Bronchial epithelial cell (primary cell): ENCODE measurements at regions not wholly inside any gene's neighbourhood (a gene's known extent, or its start where the extent isn't known, plus 50 kb on each side); places are given as distances from the start of the nearest gene placed in this dataset.
A peak's percentile ranks its signal among the peaks of the same experiment; 100 is the strongest.

Experiments used
- DNase-seq: peaks from one replicate; pipeline ENCODE4 v3.0.0-alpha.2; 2010; ENCODE audit warnings: low read depth
- FAIRE-seq: peaks from 2 replicates; lab custom pipeline; 2011; peaks lifted over from hg19 to GRCh38; lab: Jason Lieb, UNC
- H3K27me3 ChIP-seq: 2 replicates; pipeline ENCODE4 v1.5.1; 2011; ENCODE audit warnings: low read length; ENCODE audit not compliant: control insufficient read depth, insufficient read depth
- H3K36me3 ChIP-seq: 2 replicates; pipeline ENCODE4 v1.5.1; 2011; ENCODE audit warnings: low read length; ENCODE audit not compliant: control insufficient read depth, insufficient read depth
- H3K4me3 ChIP-seq: 2 replicates; pipeline ENCODE4 v1.5.1; 2011; ENCODE audit warnings: mild to moderate bottlenecking, low read depth, low read length, control low read depth
- CTCF ChIP-seq: IDR thresholded peaks from 2 replicates; pipeline ENCODE4 v1.5.1; 2011; ENCODE audit warnings: mild to moderate bottlenecking, moderate library complexity, low read length, control low read depth, inconsistent platforms; ENCODE audit not compliant: insufficient read depth, severe bottlenecking

- Histone ChIP-seq H3K4me3 (no peak overlapping the region), H3K27me3 (no peaks in the 10 kb centered on the region), H3K36me3 (no peaks in the 10 kb centered on the region)
- no peak for TF ChIP-seq CTCF
- DNase-seq (no peak), FAIRE-seq (no peak)
These were observed 60.5 kb upstream of the HS3ST2 start for GRCh38 chr16:22753451-22753850.

GRCh38 chr16:22754577-22754976, 59.4 kb upstream of the HS3ST2 start:
- no peaks in the 10 kb centered on the region for H3K36me3 ChIP-seq
- DNase-seq (no peak), FAIRE-seq (no peak)
- H3K27me3 ChIP-seq, result no peaks in the 10 kb centered on the region
- H3K4me3 ChIP-seq, result no peak overlapping the region
- TF ChIP-seq CTCF, result no peak

- no peak for TF ChIP-seq CTCF
- Histone ChIP-seq H3K27me3 (no peaks in the 10 kb centered on the region), H3K36me3 (no peaks in the 10 kb centered on the region), H3K4me3 (no peak overlapping the region)
- FAIRE-seq, result no peak
- no peak for DNase-seq
These were observed 56.8 kb upstream of the HS3ST2 start for GRCh38 chr16:22757202-22757601.

- FAIRE-seq (peak; percentile 13), DNase-seq (no peak)
- Histone ChIP-seq H3K27me3 (no peaks in the 10 kb centered on the region), H3K4me3 (no peak overlapping the region), H3K36me3 (no peaks in the 10 kb centered on the region)
- TF ChIP-seq CTCF, result no peak
These were observed 51.5 kb upstream of the HS3ST2 start for GRCh38 chr16:22762486-22762885.

GRCh38 chr16:22763437-22764080, 50.4 kb upstream of the HS3ST2 start:
- H3K36me3 ChIP-seq, result no peaks in the 10 kb centered on the region
- FAIRE-seq (no peak), DNase-seq (peak; percentile 4)
- no peak overlapping the region for H3K4me3 ChIP-seq
- no peak for TF ChIP-seq CTCF
- H3K27me3 ChIP-seq, result no peaks in the 10 kb centered on the region
